SW 1271 (cell line): ENCODE measurements at regions not wholly inside any gene's neighbourhood (a gene's known extent, or its start where the extent isn't known, plus 50 kb on each side); places are given as distances from the start of the nearest gene placed in this dataset.
"Not testable (repeated sequence)": the region's sequence is repeated elsewhere in the genome, so short reads cannot be mapped to it uniquely, and the experiment has no call there.

Source experiments
- DNase-seq, 2 experiments: peaks; one replicate each; lab custom pipeline; 2025; lab: John Stamatoyannopoulos, UW

- no peak for DNase-seq
Observed at GRCh38 chr3:72085036-72085435, 300.1 kb upstream of the PROK2 start.

- DNase-seq: no peak
Observed at GRCh38 chr3:72082776-72083462, 298.0 kb upstream of the PROK2 start.

GRCh38 chr3:72082186-72082715 lies 297.3 kb upstream of the PROK2 start:
- DNase-seq: no peak

- DNase-seq: no peak
Observed at GRCh38 chr3:72081471-72082185, 296.7 kb upstream of the PROK2 start.

GRCh38 chr3:72080800-72081199 lies 295.9 kb upstream of the PROK2 start:
- no peak for DNase-seq

GRCh38 chr3:72080095-72080494 lies 295.1 kb upstream of the PROK2 start:
- DNase-seq: no peak

- DNase-seq: no peak
Observed at GRCh38 chr3:72079369-72079872, 294.5 kb upstream of the PROK2 start.

GRCh38 chr3:72078676-72079368 lies 293.9 kb upstream of the PROK2 start:
- DNase-seq: no peak

GRCh38 chr3:72077473-72078259 lies 292.7 kb upstream of the PROK2 start:
- no peak for DNase-seq

GRCh38 chr3:72075848-72076247 lies 290.9 kb upstream of the PROK2 start:
- not testable (repeated sequence) for DNase-seq

- DNase-seq: no peak
Observed at GRCh38 chr3:72071624-72072023, 286.7 kb upstream of the PROK2 start.

GRCh38 chr3:72070005-72070404 lies 285.1 kb upstream of the PROK2 start:
- no peak for DNase-seq

GRCh38 chr3:72069543-72069942 lies 284.6 kb upstream of the PROK2 start:
- DNase-seq: no peak

- DNase-seq: no peak
Observed at GRCh38 chr3:72068621-72069020, 283.7 kb upstream of the PROK2 start.

GRCh38 chr3:72067721-72068120 lies 282.8 kb upstream of the PROK2 start:
- no peak for DNase-seq

GRCh38 chr3:72065872-72066641 lies 281.1 kb upstream of the PROK2 start:
- no peak for DNase-seq

GRCh38 chr3:72065236-72065635 lies 280.3 kb upstream of the PROK2 start:
- no peak for DNase-seq

- not testable (repeated sequence) for DNase-seq
Observed at GRCh38 chr3:72064727-72065126, 279.8 kb upstream of the PROK2 start.

GRCh38 chr3:72062017-72062416 lies 277.1 kb upstream of the PROK2 start:
- DNase-seq: no peak

- DNase-seq: no peak
Observed at GRCh38 chr3:72060447-72061034, 275.6 kb upstream of the PROK2 start.
